RWPE2 (cell line): ENCODE measurements at regions not wholly inside any gene's neighbourhood (a gene's known extent, or its start where the extent isn't known, plus 50 kb on each side); places are given as distances from the start of the nearest gene placed in this dataset.

ENCODE experiments used
- ATAC-seq: fragments of 200-7000 bp; cut with Tn5 transposase; 3 replicates; pipeline ENCODE4 v1.9.1; 2021; ENCODE audit warnings: low read depth
- DNase-seq: peaks from one replicate; pipeline ENCODE4 v3.0.0-alpha.2; 2020; ENCODE audit warnings: low spot score
- H3K27ac ChIP-seq: fragments of 450-650 bp; 2 replicates; pipeline ENCODE4 v1.5.1; 2017; ENCODE audit warnings: mild to moderate bottlenecking; ENCODE audit not compliant: poor library complexity, severe bottlenecking
- H3K27me3 ChIP-seq: fragments of 250-450 bp; sonication (Bioruptor Pico); 2 replicates; pipeline ENCODE4 v1.5.1; 2021; ENCODE audit warnings: mild to moderate bottlenecking, moderate library complexity; ENCODE audit not compliant: insufficient read depth, poor library complexity, severe bottlenecking
- H3K36me3 ChIP-seq: fragments of 250-450 bp; sonication (Bioruptor Pico); 2 replicates; pipeline ENCODE4 v1.5.1; 2020; ENCODE audit warnings: low read depth, mild to moderate bottlenecking, moderate library complexity
- H3K4me1 ChIP-seq: fragments of 250-450 bp; sonication (Bioruptor Pico); 2 replicates; pipeline ENCODE4 v1.5.1; 2021; ENCODE audit warnings: mild to moderate bottlenecking, moderate library complexity; ENCODE audit not compliant: insufficient read depth, poor library complexity, severe bottlenecking
- H3K4me3 ChIP-seq: fragments of 250-450 bp; sonication (Bioruptor Pico); 2 replicates; pipeline ENCODE4 v1.5.1; 2021; ENCODE audit warnings: mild to moderate bottlenecking, moderate library complexity; ENCODE audit not compliant: severe bottlenecking
- H3K9me3 ChIP-seq: fragments of 250-450 bp; sonication (Bioruptor Pico); 2 replicates; pipeline ENCODE4 v1.5.1; 2021; ENCODE audit warnings: mild to moderate bottlenecking, moderate library complexity; ENCODE audit not compliant: severe bottlenecking
- CTCF ChIP-seq: fragments of 450-650 bp; IDR thresholded peaks from one replicate; pipeline ENCODE4 v1.5.1; 2017; ENCODE audit warnings: mild to moderate bottlenecking, moderate library complexity; ENCODE audit not compliant: poor library complexity, severe bottlenecking

GRCh38 chr2:126752876-126753275 lies 96.9 kb downstream of the GYPC start:
- ATAC-seq, result no peak

GRCh38 chr2:126753501-126754212 lies 97.7 kb downstream of the GYPC start:
- no peak for TF ChIP-seq CTCF

More at GRCh38 chr2:126752876-126753275, 96.9 kb downstream of the GYPC start:
- no peak for DNase-seq
- Histone ChIP-seq H3K4me1 (no peaks in the 10 kb centered on the region), H3K36me3 (no peaks in the 10 kb centered on the region), H3K27me3 (no peaks in the 10 kb centered on the region), H3K4me3 (no peak overlapping the region), H3K27ac (no peak overlapping the region), H3K9me3 (no peaks in the 10 kb centered on the region)
- TF ChIP-seq CTCF, result no peak

GRCh38 chr2:126754240-126755004 lies 98.5 kb downstream of the GYPC start:
- TF ChIP-seq CTCF, result no peak
- Histone ChIP-seq H3K36me3 (no peaks in the 10 kb centered on the region), H3K4me1 (no peaks in the 10 kb centered on the region), H3K9me3 (no peaks in the 10 kb centered on the region), H3K27me3 (no peaks in the 10 kb centered on the region), H3K27ac (no peak overlapping the region), H3K4me3 (no peak overlapping the region)
- DNase-seq (no peak), ATAC-seq (no peak)

More at GRCh38 chr2:126753501-126754212, 97.7 kb downstream of the GYPC start:
- DNase-seq (no peak), ATAC-seq (no peak)
- no peak overlapping the region for H3K27ac ChIP-seq
- no peak overlapping the region for H3K4me3 ChIP-seq
- no peaks in the 10 kb centered on the region for H3K27me3 ChIP-seq
- no peaks in the 10 kb centered on the region for H3K9me3 ChIP-seq
- H3K4me1 ChIP-seq, result no peaks in the 10 kb centered on the region
- H3K36me3 ChIP-seq, result no peaks in the 10 kb centered on the region

- ATAC-seq (no peak), DNase-seq (no peak)
- no peak for TF ChIP-seq CTCF
- Histone ChIP-seq H3K27ac (no peak overlapping the region), H3K9me3 (no peaks in the 10 kb centered on the region), H3K4me3 (no peak overlapping the region), H3K4me1 (no peaks in the 10 kb centered on the region), H3K36me3 (no peaks in the 10 kb centered on the region), H3K27me3 (no peaks in the 10 kb centered on the region)
Observed at GRCh38 chr2:126756125-126756524, 100.2 kb downstream of the GYPC start.
